Choroid plexus epithelial cell (primary cell): ENCODE measurements at regions not wholly inside any gene's neighbourhood (a gene's known extent, or its start where the extent isn't known, plus 50 kb on each side); places are given as distances from the start of the nearest gene placed in this dataset.
A peak's percentile ranks its signal among the peaks of the same experiment; 100 is the strongest.

Experiments
- DNase-seq: peaks from one replicate; pipeline ENCODE4 v3.0.0-alpha.2; 2010; ENCODE audit warnings: low read depth
- H3K4me3 ChIP-seq: 2 replicates; pipeline ENCODE4 v1.5.1; 2011; ENCODE audit warnings: low read depth, mild to moderate bottlenecking, control low read depth, low read length, moderate library complexity
- TF ChIP-seq, protein P1 (sequence below): conservative IDR thresholded peaks from 2 replicates; pipeline ENCODE4 v1.5.1; 2011; ENCODE audit warnings: low read depth, mild to moderate bottlenecking, control low read depth, inconsistent platforms, low read length, moderate library complexity

GRCh38 chr3:94234177-94234788 lies 171.4 kb downstream of the NSUN3 start:
- TF ChIP-seq, protein P1, sequence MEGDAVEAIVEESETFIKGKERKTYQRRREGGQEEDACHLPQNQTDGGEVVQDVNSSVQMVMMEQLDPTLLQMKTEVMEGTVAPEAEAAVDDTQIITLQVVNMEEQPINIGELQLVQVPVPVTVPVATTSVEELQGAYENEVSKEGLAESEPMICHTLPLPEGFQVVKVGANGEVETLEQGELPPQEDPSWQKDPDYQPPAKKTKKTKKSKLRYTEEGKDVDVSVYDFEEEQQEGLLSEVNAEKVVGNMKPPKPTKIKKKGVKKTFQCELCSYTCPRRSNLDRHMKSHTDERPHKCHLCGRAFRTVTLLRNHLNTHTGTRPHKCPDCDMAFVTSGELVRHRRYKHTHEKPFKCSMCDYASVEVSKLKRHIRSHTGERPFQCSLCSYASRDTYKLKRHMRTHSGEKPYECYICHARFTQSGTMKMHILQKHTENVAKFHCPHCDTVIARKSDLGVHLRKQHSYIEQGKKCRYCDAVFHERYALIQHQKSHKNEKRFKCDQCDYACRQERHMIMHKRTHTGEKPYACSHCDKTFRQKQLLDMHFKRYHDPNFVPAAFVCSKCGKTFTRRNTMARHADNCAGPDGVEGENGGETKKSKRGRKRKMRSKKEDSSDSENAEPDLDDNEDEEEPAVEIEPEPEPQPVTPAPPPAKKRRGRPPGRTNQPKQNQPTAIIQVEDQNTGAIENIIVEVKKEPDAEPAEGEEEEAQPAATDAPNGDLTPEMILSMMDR: peak; percentile 82
- peak; percentile 79 for DNase-seq
- no peak overlapping the region for H3K4me3 ChIP-seq

- TF ChIP-seq, protein P1: no peak
- DNase-seq: no peak
- H3K4me3 ChIP-seq: no peak overlapping the region
Measured at GRCh38 chr3:94241986-94242385, 179.1 kb downstream of the NSUN3 start.

DNA sequence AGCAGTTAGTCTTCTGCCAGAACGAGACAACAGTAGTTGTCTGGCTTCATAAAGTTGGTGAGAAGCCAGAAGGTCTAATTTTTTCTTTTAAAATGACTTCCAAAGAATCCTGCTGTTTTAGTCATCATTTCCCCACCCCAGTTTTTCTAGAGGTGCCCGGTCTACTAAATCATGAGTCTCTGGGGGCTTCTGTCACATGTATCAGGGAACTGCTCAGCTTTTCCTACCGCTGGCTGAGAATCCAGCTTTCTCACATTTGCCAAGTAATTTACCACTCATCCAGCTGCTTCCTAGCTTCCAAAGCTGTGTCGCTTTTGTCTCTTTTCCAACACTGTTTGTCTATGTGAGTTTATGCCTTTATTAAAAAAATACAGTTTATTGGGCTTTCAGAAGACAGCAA lies 183.3 kb downstream of the NSUN3 start:
- H3K4me3 ChIP-seq: no peak overlapping the region
- no peak for DNase-seq
- TF ChIP-seq, protein P1: no peak

GRCh38 chr3:94248042-94248441 lies 185.2 kb downstream of the NSUN3 start:
- no peak overlapping the region for H3K4me3 ChIP-seq
- TF ChIP-seq, protein P1: no peak
- no peak for DNase-seq

DNA sequence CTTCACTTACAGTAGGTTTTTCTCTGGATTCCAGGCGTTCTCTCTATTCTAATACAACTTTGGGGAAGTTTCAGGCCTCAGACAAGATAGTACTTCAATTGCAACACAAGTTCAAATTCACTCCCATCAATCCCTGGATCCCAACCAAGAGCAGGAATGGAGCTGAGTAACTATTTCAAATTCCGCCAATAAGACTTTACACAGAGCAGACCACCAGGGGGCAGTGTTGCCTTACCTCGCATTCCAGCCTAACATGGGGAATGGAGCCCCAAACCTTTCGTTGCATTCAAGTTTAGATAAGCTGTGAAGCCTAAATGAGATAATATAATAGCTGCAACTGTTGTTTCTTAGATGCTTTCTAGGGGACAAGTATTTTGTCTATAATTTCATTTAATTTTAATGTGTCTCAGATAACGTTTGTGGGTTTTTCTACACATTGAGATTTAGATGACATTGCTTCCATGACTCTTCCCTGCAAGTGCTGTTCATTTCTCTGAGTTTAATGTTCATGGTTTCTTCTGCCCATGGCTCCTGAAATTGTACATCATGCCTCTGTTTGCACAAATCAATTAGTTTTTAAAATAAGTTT lies 186.7 kb downstream of the NSUN3 start:
- H3K4me3 ChIP-seq: no peak overlapping the region
- TF ChIP-seq, protein P1: peak; percentile 94
- peak; percentile 82 for DNase-seq

DNA sequence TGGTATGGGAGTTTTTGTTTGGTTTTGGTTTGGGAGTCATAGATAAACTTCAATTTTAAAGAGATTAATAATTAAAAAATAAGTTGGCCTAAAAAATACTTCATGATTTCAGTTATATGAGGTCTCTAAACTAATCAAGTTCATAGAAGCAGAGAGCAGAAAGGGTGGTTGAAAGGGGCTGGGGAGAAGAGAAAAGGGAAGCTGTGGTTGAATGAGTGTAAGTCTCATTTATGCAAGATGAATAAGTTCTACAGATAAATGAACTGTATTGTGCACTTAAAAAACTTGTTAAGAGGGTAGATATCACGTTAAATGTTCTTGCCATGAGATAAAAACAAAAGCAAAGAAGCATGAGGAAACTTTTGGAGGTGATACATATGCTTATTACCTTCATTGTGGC lies 188.7 kb downstream of the NSUN3 start:
- no peak for DNase-seq
- TF ChIP-seq, protein P1: no peak
- no peak overlapping the region for H3K4me3 ChIP-seq

- TF ChIP-seq, protein P1: no peak
- no peak for DNase-seq
- no peak overlapping the region for H3K4me3 ChIP-seq
Measured at GRCh38 chr3:94252316-94252715, 189.5 kb downstream of the NSUN3 start.
